NCI-H187 treated with DMSO at 0.1 percent for 48 hours (cell line): ENCODE measurements at regions not wholly inside any gene's neighbourhood (a gene's known extent, or its start where the extent isn't known, plus 50 kb on each side); places are given as distances from the start of the nearest gene placed in this dataset.
A peak's percentile ranks its signal among the peaks of the same experiment; 100 is the strongest.

Experiments
- DNase-seq: peaks from one replicate; lab custom pipeline; 2025; lab: John Stamatoyannopoulos, UW

DNA sequence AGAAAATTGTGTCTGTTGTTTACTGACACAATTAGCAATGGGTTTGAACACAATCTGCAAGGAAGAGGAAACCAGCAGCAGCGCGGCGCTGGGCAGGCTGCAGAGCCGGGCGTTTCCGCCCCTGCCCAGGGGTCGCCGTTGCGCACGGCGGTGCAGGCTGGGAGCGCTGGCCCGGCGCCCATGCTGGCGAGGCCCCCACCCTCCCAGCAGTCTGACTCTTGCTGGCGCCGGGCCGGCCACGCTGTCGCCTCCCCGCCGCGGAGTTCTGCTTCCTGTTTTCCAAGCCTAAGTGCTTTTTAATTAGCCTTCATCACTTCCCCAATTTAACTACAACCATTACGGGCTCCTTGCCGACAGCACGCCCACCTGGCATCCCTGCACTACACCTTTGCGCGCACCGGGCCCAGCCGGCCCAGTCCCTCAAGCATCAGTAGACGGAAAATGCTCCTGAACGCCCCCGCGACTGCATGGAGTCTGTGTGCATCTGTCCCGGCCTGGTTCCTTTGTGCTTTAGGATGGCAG is 212.1 kb downstream of the GXYLT1 start:
- DNase-seq, result peak; percentile 91

DNA sequence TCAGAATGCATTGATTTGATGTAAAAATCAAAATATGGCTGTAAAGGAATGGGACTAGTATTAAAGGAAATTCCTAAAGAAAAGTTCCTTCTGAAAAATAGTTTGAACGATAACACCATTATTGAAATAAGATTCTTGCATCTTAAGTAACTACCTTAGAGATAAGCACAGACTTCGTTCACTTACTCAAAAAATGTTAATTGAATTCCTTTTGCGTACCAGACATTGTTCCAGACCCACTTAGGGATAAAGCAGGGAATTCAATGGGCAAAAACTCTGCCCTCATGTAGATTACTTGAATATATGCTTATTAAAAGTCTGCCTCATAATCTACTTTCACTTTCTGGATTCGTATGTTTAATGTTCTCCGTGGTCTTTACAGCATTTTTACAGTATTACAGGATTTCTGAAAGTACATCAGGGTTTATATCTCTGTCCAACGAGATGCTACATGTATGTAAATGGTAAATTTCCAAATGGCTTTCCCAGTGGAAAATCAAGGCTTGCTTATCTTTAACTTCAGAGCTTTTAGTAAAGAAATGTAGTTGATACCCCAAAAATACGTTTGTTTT is 213.7 kb downstream of the GXYLT1 start:
- no peak for DNase-seq

DNA sequence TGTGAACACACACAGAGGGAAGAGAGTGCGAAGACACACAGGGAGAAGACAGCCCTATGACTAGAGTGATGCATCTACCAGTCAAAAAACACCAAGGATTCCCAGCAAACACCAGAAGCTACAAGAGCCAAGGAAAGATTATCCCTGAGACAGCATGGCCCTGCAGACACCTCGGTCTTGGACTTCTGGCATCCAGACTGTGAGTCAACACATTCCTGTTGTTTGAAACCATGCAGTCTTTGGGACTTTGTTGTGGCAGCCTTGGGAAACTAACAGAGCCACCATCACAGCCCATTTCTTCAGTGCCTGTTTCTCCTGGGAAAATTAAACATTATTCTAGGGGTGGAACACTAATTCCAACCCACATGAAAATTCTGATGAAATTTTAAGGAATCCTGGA is 220.6 kb downstream of the GXYLT1 start:
- DNase-seq, result no peak

DNA sequence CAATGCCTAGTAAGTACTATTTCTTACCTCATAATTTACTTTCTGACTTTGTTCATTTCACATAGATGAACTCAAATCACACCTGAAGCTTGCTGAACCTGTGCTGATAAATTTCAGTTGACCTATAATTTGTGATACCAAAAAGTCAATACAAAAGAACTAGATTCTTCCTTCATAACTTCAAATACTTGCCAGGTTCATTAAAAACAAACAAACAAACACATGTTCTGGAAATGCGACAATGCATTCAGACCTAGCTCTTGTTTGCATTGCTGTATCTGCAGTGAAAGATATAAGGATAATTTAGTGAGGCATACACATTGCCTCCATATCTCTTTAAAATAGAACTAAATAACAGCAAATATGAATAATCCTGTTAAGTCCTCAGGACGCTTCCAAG is 221.3 kb downstream of the GXYLT1 start:
- no peak for DNase-seq

DNA sequence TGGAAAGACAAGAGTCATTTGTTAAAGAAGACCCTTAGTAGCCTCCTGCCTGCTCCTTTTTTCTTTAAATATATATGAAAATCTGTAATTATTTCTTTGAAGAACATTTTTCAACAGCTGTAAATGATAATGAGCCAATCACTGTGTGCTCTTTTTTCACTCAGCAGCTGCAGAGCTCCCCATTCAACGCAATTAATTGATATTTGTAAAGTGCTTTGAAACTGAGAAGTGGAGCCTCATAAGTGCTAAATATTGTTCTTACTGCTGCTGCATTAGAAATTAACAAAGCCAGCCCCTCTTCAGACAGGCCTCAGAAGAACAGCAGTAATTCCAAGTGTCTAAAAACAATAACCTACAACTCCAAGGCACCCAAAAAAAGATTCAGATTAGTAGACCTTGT is 224.3 kb downstream of the GXYLT1 start:
- DNase-seq, result peak; percentile 91

DNA sequence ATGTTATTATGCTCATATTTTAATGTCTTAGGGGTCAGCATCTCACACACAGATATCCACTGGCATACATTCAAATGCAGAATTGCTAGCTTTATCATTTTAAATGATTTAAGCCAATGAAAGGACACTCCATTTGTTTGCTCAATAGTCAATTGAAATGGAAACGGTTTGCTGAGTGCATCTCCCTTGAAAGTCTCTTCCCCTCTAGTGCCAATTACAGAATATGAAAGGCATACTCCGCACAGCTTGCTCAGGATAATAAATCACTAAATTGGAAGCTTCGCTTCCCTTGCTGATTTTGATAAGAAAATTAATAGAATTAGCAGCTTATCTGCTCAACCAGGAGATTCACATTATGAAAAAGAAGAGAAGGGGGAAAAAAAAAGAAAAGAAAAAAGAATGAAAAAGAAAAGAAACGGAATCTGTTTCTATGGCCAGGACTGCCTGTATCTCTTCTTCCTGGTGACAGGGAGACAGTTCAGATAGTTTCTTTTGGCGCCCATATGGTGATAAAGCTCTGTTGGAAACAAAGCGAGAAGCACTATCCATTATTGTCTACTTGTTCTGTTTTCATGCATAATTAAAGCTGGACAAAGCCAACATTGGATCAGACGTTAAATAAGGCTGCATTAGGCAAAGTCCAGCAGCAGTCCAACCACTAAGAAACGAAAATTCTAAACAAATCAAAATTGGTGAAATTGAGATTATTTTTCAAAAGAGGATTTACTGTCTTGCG is 225.0 kb downstream of the GXYLT1 start:
- DNase-seq, result peak; percentile 96

DNA sequence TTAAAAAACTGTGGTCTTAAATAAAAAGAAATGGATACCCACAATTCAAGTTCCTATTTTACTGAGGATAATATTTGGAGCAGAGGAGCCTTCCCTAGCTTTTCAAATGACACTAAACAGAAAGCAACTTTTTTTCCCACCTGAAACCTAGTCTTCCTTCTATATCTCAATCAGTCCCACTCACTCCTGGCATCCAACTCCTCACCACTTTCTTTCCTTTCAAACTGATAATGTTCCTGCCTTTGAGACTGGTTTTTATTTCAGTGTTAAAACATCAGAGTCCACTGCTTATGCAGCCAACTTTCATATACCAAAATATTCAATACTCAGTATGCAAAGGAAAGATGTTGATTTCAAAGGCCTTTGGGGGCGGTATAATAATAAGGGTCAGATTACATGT is 225.6 kb downstream of the GXYLT1 start:
- no peak for DNase-seq

DNA sequence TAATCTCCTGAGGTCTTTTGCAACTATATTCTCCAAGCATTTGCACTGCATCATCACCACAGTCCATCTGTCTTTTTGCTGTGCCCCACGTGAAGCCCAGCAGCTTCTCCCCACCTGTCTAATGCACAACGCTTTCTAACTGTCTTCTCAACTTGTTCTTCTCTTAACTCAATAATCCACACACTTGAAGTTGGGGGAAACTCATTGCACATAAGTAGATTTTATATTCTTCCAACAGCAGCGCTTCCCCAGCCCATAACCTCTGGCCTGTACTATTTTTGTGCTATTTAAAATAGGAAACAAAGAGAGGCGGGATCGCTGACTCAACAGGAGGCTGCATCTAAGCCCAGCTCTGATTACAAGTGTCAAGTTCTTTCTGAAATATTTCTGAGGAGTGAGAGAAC is 226.7 kb downstream of the GXYLT1 start:
- DNase-seq, result peak; percentile 89

DNA sequence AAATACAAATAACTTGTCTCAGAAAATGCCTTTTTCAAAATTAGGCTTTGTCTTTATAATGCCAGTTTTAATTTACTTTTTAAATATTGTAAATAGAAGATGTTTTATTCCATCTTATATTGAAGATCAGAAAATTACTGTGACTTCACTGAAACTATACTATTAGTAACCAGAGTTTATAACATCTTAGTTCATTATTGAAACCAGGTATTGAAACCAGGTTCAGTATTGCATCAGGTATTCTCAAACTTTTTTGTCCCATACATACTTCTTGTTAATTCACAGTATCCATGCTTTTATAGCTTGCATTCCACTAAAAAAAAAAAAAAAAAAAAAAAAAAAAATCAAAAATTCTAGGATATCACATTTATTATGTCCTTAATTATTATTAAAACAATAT is 227.5 kb downstream of the GXYLT1 start:
- DNase-seq, result no peak

DNA sequence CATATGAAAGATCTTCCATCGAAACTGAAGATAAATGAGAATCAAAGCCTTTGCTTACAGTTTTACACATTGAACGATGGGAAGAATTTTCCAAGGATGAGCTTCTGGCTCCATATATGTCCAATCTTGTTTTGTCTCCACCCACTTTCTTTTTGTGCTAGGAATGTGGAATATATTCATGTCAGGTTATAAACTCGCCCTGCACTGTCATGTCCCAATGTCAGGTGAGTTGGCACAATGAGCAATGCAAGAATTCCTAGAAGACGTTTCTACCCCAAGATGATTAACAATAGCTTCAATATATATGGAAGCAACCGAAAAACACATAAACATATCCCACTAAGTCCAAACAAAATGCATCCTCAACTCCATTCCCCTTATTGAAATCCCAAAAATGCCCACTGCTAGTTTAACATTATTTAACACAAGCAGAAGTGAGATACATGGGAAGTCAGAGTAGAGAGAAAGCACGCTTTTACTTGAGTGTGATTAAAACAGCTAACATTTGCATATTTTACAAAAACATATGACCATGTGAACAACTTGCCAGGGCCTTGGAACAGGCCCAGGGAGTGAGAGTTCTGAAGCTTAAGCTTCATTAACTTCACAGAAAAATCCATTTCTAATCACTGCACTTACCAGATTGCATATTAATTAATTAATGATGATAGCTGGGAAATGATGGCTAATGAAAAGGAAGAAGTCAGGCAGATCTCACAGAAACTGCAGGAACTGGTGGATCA is 233.9 kb downstream of the GXYLT1 start:
- DNase-seq, result no peak

DNA sequence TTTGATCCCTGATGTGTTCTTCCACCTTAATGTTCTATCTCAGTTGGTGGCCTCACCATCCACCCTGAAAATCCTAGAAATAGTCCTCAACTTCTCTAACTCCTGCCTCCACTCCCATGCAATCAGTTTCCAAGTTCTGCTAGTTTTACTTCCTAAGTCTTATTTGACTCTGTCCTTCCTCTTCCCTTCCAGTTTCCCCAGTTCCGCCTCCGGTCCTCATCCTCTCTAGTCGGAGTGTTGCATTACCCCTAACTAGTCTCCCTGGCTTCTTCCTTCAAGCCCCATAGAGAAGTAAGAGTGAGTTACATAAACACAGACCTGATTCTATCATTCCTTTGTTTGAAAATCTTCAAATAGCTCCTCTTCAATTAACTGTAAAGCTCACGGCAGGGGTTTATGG is 236.5 kb downstream of the GXYLT1 start:
- no peak for DNase-seq

DNA sequence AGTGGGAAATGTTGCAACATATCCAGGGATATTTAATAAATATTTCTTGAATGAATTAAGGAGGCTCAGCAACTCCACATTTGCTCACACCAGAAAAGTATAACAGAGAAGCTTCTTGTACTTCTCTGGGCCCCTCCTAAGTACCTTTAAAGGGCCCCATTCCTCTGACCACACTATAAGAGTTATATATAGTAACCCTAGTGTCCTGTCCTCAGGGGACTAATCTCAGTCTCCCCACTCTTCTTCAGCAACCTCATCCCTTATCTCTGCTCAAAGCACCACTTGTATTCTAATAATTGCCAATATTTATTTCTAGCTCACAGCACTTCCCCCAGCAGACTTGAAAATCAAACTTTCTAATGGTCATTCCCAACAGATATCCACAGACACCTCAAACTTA is 237.1 kb downstream of the GXYLT1 start:
- DNase-seq, result no peak

DNA sequence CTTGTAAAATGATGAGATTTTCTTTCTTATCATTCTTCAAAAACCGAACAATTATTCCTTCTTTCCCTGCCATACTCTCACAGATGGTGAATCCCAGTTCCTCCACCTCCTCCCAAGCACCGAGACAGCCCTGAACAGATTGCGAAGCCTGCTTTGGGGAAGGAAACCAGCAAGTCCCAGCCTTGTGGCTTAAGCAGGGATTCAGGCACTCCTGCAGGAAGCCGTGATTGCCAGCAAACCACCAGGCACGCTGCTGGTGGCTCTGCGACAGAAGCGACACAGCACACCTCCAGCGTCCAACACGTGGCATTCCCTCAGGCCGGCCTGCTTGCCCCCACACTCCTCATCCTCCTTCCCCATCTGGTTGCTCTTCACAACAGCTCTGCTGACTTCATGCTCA is 237.7 kb downstream of the GXYLT1 start:
- no peak for DNase-seq

DNA sequence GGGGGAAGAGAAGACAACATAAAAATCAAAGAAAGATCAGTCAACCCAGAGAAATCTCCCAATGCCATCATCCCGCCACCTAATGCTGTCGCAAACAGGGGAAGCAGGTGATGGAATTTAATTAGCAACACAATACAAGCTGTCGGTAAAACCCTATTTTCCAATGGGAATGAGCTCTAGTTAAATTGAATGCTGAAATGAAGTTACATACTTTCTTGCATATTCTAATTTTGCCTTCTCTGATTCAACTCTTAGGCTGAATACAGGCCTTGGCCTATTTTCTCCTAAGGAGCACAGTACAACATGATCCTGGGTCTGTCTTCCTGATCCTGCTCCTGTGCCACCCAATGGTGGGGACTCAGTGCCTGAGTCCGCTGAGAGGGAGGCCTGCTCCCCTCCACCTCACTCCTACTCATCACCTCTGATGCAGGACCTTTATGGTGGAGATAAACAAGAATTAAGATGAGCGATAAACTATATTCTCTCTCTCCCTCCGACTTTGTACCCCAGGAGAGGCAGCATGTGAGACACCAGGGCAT is 238.8 kb downstream of the GXYLT1 start:
- no peak for DNase-seq

DNA sequence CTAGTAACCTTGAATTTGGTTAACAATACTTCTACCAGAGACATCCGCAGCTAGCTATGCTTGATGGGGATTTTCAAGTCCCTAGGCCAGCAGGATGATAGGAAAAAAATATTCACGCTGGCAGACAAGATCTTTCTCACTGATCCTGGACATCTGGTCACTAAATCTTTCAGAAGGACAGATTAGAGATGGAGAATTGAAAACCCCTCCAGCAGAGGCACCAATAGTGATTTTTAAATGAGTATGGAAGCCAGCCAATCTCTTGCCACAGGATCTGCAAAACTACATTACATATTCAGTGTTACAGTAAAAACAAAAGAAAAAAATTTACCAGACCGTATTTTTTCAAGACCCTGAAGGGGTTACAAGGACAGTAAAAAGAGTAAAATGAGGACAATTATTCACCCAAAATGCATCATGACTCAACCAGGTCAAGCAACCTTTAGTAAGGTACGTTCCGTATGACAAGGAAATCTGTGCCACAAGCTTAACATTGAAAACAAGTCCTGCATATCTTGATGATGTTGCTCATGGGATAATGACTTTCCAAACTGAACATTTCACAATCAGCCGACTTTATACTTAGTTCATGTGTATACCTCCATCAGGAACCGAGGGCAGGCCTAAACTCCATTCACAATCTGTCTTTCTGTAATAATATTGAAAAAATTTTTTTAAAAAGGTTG is 239.5 kb downstream of the GXYLT1 start:
- no peak for DNase-seq

DNA sequence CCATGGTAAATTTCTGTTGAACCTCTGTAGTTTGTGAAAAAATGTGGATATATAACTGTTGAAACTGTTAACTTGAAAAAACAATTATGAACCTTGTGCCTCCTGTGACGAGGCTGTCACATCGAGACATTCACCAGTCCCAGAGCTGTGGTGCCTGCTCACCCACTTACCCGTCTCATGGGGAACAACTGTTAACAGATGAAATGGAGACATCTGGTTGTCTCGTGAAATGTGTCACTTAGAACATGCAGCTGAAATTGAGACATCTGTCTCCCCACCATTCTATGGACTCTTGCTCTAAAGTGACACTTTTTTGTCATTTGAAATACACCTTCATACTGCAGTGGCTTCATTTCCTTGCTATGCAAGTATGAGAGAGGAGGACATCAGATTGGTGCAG is 240.6 kb downstream of the GXYLT1 start:
- DNase-seq, result no peak

DNA sequence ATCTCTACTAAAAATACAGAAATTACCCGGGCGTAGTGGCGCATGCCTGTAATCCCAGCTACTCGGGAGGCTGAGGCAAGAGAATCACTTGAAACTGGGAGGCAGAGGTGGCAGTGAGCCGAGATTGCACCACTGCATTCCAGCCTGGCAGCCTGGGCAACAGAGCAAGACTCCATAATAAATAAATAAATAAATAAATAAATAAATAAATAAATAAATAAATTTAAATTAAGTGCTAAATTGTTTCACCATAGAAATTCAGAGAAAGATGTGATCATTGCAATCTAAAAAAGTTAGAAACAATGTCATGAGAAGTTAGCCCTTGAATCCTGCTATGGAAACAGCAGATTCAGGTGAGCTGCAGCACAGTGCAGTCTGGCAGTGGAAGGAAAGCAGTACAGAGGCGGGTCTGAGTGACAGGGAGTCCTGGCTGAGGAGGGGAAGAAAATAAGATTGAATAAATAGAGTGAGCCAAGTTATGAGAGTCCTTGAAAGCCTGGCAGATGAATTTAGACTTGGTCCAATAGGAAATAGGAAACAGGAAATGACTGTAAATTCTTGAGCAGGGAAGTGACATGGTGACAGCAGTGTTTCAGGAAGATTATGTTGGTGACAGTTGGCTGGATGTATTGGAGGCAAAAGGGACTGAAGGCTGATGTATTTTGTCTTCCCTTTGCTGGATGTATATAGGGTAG is 241.5 kb downstream of the GXYLT1 start:
- no peak for DNase-seq

DNA sequence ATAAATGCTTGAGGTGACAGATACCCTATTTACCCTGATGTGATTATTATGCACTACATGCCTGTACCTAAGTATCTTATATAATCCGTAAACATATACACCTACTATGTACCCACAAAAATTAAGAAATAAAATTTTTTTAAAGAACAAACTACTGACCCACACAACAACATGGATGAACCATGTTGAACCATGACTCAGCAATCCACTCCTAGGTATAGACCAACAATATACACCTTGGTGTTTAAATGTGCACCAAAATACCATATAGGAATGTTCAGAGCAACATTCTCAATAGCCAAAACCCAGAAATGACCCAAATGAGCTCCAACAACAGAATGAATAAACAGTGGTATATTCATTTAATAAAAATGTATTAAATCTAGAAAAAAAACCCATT is 245.1 kb downstream of the GXYLT1 start:
- no peak for DNase-seq

DNA sequence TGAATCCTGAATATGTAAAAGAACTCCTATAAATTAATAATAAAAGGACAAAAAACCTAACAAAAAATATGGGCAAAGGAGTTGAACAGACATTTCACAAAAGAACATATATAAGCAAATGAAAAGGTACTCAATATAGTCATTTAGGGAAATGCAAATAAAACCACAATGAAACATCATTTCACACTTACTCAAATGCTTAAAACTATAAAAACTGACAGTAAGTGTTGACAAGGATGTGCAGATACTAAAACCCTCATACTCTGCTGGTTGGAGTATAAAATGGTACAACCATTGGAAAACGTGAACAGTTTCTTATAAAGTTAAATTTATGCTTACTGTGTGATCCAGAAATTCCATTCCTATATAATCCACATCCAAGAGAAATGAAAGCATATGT is 247.1 kb downstream of the GXYLT1 start:
- no peak for DNase-seq

DNA sequence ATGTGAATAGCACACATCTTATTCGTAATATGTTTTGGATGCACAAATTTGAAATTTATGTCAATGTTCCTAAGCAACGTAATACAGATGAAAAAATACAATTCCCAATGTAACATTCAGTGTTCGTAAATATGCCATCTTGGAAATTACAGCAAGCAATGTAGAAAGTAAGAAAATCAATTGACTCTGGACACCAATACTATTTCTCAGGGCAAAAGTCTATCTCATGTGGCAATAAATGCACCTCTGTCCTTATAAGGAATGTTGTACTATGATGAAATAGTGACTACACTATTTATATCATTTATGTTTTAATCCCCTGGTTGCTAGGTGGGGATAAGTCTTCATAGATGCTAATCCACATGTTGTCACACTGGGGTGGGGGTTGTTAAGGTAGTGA is 251.2 kb downstream of the GXYLT1 start:
- no peak for DNase-seq

DNA sequence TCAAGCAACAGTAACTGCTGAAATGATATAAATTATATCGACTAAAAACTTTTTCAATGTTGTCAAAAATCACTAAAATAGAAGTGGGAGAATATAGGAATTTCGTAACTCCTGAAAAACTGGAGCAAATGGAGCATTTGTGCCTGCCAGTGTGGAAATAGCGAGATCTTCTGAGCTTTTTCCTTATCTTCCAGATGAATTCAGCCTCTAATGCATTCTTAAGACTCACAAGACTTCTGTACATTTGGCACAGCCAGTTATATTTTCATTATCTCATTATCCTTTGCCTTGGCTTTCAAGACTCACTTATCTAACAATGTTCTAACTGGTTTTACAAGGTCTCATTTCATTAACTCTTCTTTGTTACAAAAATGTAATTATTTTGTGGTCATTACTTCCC is 252.4 kb downstream of the GXYLT1 start:
- no peak for DNase-seq

DNA sequence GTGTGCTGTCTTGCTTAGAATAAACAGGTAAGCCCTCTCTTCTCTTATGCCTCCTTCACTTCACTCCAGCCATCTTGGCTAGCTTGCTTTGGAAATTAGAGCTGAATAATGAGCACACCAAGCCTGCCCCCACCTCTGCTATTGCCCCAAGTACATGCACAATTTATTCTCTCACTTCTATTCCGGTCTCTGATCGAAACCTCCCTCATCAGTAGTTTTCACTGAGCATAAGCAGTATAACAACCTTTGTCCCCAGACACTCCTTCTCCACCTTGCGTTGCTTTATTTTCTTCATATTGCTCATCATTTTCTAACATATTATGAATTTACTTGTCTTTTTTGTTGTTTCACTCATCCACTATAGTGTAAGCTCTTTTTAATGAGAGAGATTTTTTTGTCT is 253.4 kb downstream of the GXYLT1 start:
- no peak for DNase-seq
